ENCODE measurements at regions not wholly inside any gene's neighbourhood (a gene's known extent, or its start where the extent isn't known, plus 50 kb on each side); places are given as distances from the start of the nearest gene placed in this dataset.
"Not testable (repeated sequence)": the region's sequence is repeated elsewhere in the genome, so short reads cannot be mapped to it uniquely, and the experiment has no call there.

GRCh38 chr3:150232992-150233451 is 175.1 kb upstream of the TSC22D2 start:
- peaks cover 8% of the 10 kb centered on the region for H3K4me1 ChIP-seq (replicated peaks)
- H3K36me3 ChIP-seq = no peaks in the 10 kb centered on the region
- H3K4me3 ChIP-seq = no peak overlapping the region
- no peak for TF ChIP-seq CTCF (IDR thresholded peaks at IDR 0.05)
- TF ChIP-seq POLR2A (IDR thresholded peaks at IDR 0.05) = no peak
- no peak for TF ChIP-seq POLR2AphosphoS5 (IDR thresholded peaks at IDR 0.05)
- DNase-seq (ENCODE audit: low spot score) = no peak
- no peaks in the 10 kb centered on the region for H3K27me3 ChIP-seq (replicated peaks; ENCODE audit: insufficient read depth)
- 25% methylated on average over 4 of the region's 4 CpGs for WGBS
- intact Hi-C loops (cut with DNase I) = no loop called here
- no peak overlapping the region for H3K27ac ChIP-seq
- no peaks in the 10 kb centered on the region for H3K9me3 ChIP-seq

- no peak overlapping the region for H3K27ac ChIP-seq
- intact Hi-C loops (cut with DNase I) = no loop called here
Observed at GRCh38 chr3:150230037-150230436, 178.1 kb upstream of the TSC22D2 start.

GRCh38 chr3:150228626-150229025 is 179.5 kb upstream of the TSC22D2 start:
- H3K27ac ChIP-seq; H3K36me3 ChIP-seq; H3K4me3 ChIP-seq; H3K27me3 ChIP-seq (replicated peaks; ENCODE audit: insufficient read depth); DNase-seq (ENCODE audit: low spot score); H3K9me3 ChIP-seq; H3K4me1 ChIP-seq (replicated peaks): not testable (repeated sequence)
- intact Hi-C loops (cut with DNase I) = loop anchor here (10.0 kb wide), 1 partner anchor 146 kb away; no protein-coding TSS in a partner anchor
- WGBS = 76% methylated on average over 6 of the region's 6 CpGs

More at GRCh38 chr3:150230037-150230436, 178.1 kb upstream of the TSC22D2 start:
- no peaks in the 10 kb centered on the region for H3K36me3 ChIP-seq
- H3K9me3 ChIP-seq = no peaks in the 10 kb centered on the region
- no peak for DNase-seq (ENCODE audit: low spot score)
- no peak overlapping the region for H3K4me3 ChIP-seq
- 89% methylated on average over 5 of the region's 5 CpGs for WGBS
- no peaks in the 10 kb centered on the region for H3K4me1 ChIP-seq (replicated peaks)
- no peaks in the 10 kb centered on the region for H3K27me3 ChIP-seq (replicated peaks; ENCODE audit: insufficient read depth)
- TF ChIP-seq POLR2A (IDR thresholded peaks at IDR 0.05) = no peak
- TF ChIP-seq CTCF (IDR thresholded peaks at IDR 0.05) = no peak
- TF ChIP-seq POLR2AphosphoS5 (IDR thresholded peaks at IDR 0.05) = no peak

GRCh38 chr3:150227839-150228238 is 180.3 kb upstream of the TSC22D2 start:
- peak; percentile 12 for DNase-seq (ENCODE audit: low spot score)
- Histone ChIP-seq H3K36me3 (no peaks in the 10 kb centered on the region), H3K27me3 (replicated peaks; ENCODE audit: insufficient read depth) (no peaks in the 10 kb centered on the region), H3K4me3 (no peak overlapping the region), H3K27ac (no peak overlapping the region), H3K9me3 (no peaks in the 10 kb centered on the region), H3K4me1 (replicated peaks) (no peaks in the 10 kb centered on the region)
- TF ChIP-seq CTCF (IDR thresholded peaks at IDR 0.05) (peak in 3 of 4 experiments; percentile 27 to 52 (median 43)), POLR2A (IDR thresholded peaks at IDR 0.05) (no peak), POLR2AphosphoS5 (IDR thresholded peaks at IDR 0.05) (no peak)
- 49% methylated on average over 5 of the region's 5 CpGs for WGBS
- intact Hi-C loops (cut with DNase I) = loop anchor here (10.0 kb wide), 1 partner anchor 147 kb away; no protein-coding TSS in a partner anchor

- Histone ChIP-seq H3K4me1 (replicated peaks) (no peaks in the 10 kb centered on the region), H3K36me3 (no peaks in the 10 kb centered on the region), H3K9me3 (no peaks in the 10 kb centered on the region), H3K27ac (no peak overlapping the region), H3K4me3 (no peak overlapping the region), H3K27me3 (replicated peaks; ENCODE audit: insufficient read depth) (no peaks in the 10 kb centered on the region)
- TF ChIP-seq POLR2AphosphoS5 (IDR thresholded peaks at IDR 0.05) (no peak), CTCF (IDR thresholded peaks at IDR 0.05) (no peak), POLR2A (IDR thresholded peaks at IDR 0.05) (no peak)
- no peak for DNase-seq (ENCODE audit: low spot score)
- WGBS = 21% methylated on average over 9 of the region's 9 CpGs
- intact Hi-C loops (cut with DNase I) = loop anchor here (10.0 kb wide), 1 partner anchor 149 kb away; no protein-coding TSS in a partner anchor
Observed at GRCh38 chr3:150225986-150226385, 182.1 kb upstream of the TSC22D2 start.
